Skeletal muscle satellite cell (primary cell): ENCODE measurements at regions not wholly inside any gene's neighbourhood (a gene's known extent, or its start where the extent isn't known, plus 50 kb on each side); places are given as distances from the start of the nearest gene placed in this dataset.
"Not testable (repeated sequence)": the region's sequence is repeated elsewhere in the genome, so short reads cannot be mapped to it uniquely, and the experiment has no call there.

Experiments
- H3K27me3 ChIP-seq: 2 replicates; pipeline ENCODE4 v1.7.0; 2013; ENCODE audit warnings: low read length; ENCODE audit not compliant: control insufficient read depth, insufficient read depth
- H3K36me3 ChIP-seq: 2 replicates; pipeline ENCODE4 v1.7.0; 2013; ENCODE audit warnings: mild to moderate bottlenecking, control low read depth, low read length; ENCODE audit not compliant: insufficient read depth
- H3K4me1 ChIP-seq: 2 replicates; pipeline ENCODE4 v1.7.0; 2013; ENCODE audit warnings: low read length; ENCODE audit not compliant: control insufficient read depth, insufficient read depth
- H3K4me2 ChIP-seq: 2 replicates; pipeline ENCODE4 v1.7.0; 2013; ENCODE audit warnings: mild to moderate bottlenecking, low read length
- H3K4me3 ChIP-seq: 2 replicates; pipeline ENCODE4 v1.7.0; 2013; ENCODE audit warnings: low read length
- H3K9ac ChIP-seq: 2 replicates; pipeline ENCODE4 v1.7.0; 2013; ENCODE audit warnings: mild to moderate bottlenecking, low read depth, low read length, moderate library complexity
- H3K9me3 ChIP-seq: replicated peaks from 2 replicates; pipeline ENCODE4 v1.7.0; 2013; ENCODE audit warnings: mild to moderate bottlenecking, control low read depth, low read length

- H3K9me3 ChIP-seq: peaks cover 5% of the 10 kb centered on the region
- no peaks in the 10 kb centered on the region for H3K36me3 ChIP-seq
- no peak overlapping the region for H3K9ac ChIP-seq
- H3K4me1 ChIP-seq: no peaks in the 10 kb centered on the region
- no peaks in the 10 kb centered on the region for H3K27me3 ChIP-seq
- no peak overlapping the region for H3K4me3 ChIP-seq
- no peak overlapping the region for H3K4me2 ChIP-seq
Measured at GRCh38 chr11:81253244-81253643, 1480.4 kb downstream of the FAM181B start.

GRCh38 chr11:81246941-81247340, 1486.7 kb downstream of the FAM181B start:
- H3K9ac ChIP-seq: no peak overlapping the region
- no peak overlapping the region for H3K4me2 ChIP-seq
- no peak overlapping the region for H3K4me3 ChIP-seq
- no peaks in the 10 kb centered on the region for H3K9me3 ChIP-seq
- no peaks in the 10 kb centered on the region for H3K36me3 ChIP-seq
- H3K4me1 ChIP-seq: no peaks in the 10 kb centered on the region
- no peaks in the 10 kb centered on the region for H3K27me3 ChIP-seq

- H3K36me3 ChIP-seq: no peaks in the 10 kb centered on the region
- no peaks in the 10 kb centered on the region for H3K4me1 ChIP-seq
- H3K27me3 ChIP-seq: no peaks in the 10 kb centered on the region
- no peak overlapping the region for H3K4me2 ChIP-seq
- no peak overlapping the region for H3K9ac ChIP-seq
- no peaks in the 10 kb centered on the region for H3K9me3 ChIP-seq
- no peak overlapping the region for H3K4me3 ChIP-seq
Measured at GRCh38 chr11:81245791-81246190, 1487.9 kb downstream of the FAM181B start.

- no peaks in the 10 kb centered on the region for H3K9me3 ChIP-seq
- H3K4me1 ChIP-seq: no peaks in the 10 kb centered on the region
- H3K36me3 ChIP-seq: no peaks in the 10 kb centered on the region
- H3K27me3 ChIP-seq: no peaks in the 10 kb centered on the region
- no peak overlapping the region for H3K9ac ChIP-seq
- H3K4me2 ChIP-seq: no peak overlapping the region
- no peak overlapping the region for H3K4me3 ChIP-seq
Measured at GRCh38 chr11:81241672-81242275, 1491.9 kb downstream of the FAM181B start.

GRCh38 chr11:81237139-81237538, 1496.5 kb downstream of the FAM181B start:
- Histone ChIP-seq H3K4me1 (no peaks in the 10 kb centered on the region), H3K9me3 (no peaks in the 10 kb centered on the region), H3K4me3 (no peak overlapping the region), H3K9ac (no peak overlapping the region), H3K27me3 (no peaks in the 10 kb centered on the region), H3K4me2 (no peak overlapping the region), H3K36me3 (no peaks in the 10 kb centered on the region)

- H3K4me2 ChIP-seq, H3K4me3 ChIP-seq: not testable (repeated sequence)
Measured at GRCh38 chr11:81227409-81227808, 1506.3 kb downstream of the FAM181B start.

GRCh38 chr11:81224396-81224795, 1509.3 kb downstream of the FAM181B start:
- no peak overlapping the region for H3K4me3 ChIP-seq
- no peak overlapping the region for H3K4me2 ChIP-seq

More at GRCh38 chr11:81227409-81227808, 1506.3 kb downstream of the FAM181B start:
- H3K4me1 ChIP-seq, H3K27me3 ChIP-seq, H3K36me3 ChIP-seq, H3K9ac ChIP-seq, H3K9me3 ChIP-seq: not testable (repeated sequence)

GRCh38 chr11:81222491-81222890, 1511.2 kb downstream of the FAM181B start:
- no peaks in the 10 kb centered on the region for H3K4me1 ChIP-seq
- H3K9me3 ChIP-seq: no peaks in the 10 kb centered on the region
- H3K4me2 ChIP-seq: no peak overlapping the region

More at GRCh38 chr11:81224396-81224795, 1509.3 kb downstream of the FAM181B start:
- H3K4me1 ChIP-seq: no peaks in the 10 kb centered on the region
- no peaks in the 10 kb centered on the region for H3K9me3 ChIP-seq
- no peaks in the 10 kb centered on the region for H3K27me3 ChIP-seq
- no peaks in the 10 kb centered on the region for H3K36me3 ChIP-seq
- no peak overlapping the region for H3K9ac ChIP-seq

GRCh38 chr11:81220146-81220895, 1513.3 kb downstream of the FAM181B start:
- Histone ChIP-seq H3K36me3 (no peaks in the 10 kb centered on the region), H3K4me3 (no peak overlapping the region)

More at GRCh38 chr11:81222491-81222890, 1511.2 kb downstream of the FAM181B start:
- no peak overlapping the region for H3K4me3 ChIP-seq
- H3K36me3 ChIP-seq: no peaks in the 10 kb centered on the region
- H3K27me3 ChIP-seq: no peaks in the 10 kb centered on the region
- H3K9ac ChIP-seq: no peak overlapping the region

GRCh38 chr11:81219661-81220060, 1514.0 kb downstream of the FAM181B start:
- Histone ChIP-seq H3K4me3 (no peak overlapping the region), H3K4me1 (no peaks in the 10 kb centered on the region)

More at GRCh38 chr11:81220146-81220895, 1513.3 kb downstream of the FAM181B start:
- Histone ChIP-seq H3K4me1 (no peaks in the 10 kb centered on the region), H3K9ac (no peak overlapping the region), H3K27me3 (no peaks in the 10 kb centered on the region), H3K4me2 (no peak overlapping the region), H3K9me3 (no peaks in the 10 kb centered on the region)

GRCh38 chr11:81218440-81218839, 1515.2 kb downstream of the FAM181B start:
- Histone ChIP-seq H3K9ac (no peak overlapping the region), H3K4me1 (no peaks in the 10 kb centered on the region), H3K27me3 (no peaks in the 10 kb centered on the region), H3K9me3 (no peaks in the 10 kb centered on the region), H3K4me2 (no peak overlapping the region), H3K4me3 (no peak overlapping the region), H3K36me3 (no peaks in the 10 kb centered on the region)

More at GRCh38 chr11:81219661-81220060, 1514.0 kb downstream of the FAM181B start:
- no peak overlapping the region for H3K9ac ChIP-seq
- H3K27me3 ChIP-seq: no peaks in the 10 kb centered on the region
- H3K4me2 ChIP-seq: no peak overlapping the region
- H3K36me3 ChIP-seq: no peaks in the 10 kb centered on the region
- no peaks in the 10 kb centered on the region for H3K9me3 ChIP-seq

- no peaks in the 10 kb centered on the region for H3K4me1 ChIP-seq
- no peaks in the 10 kb centered on the region for H3K9me3 ChIP-seq
- H3K27me3 ChIP-seq: no peaks in the 10 kb centered on the region
- no peak overlapping the region for H3K4me2 ChIP-seq
- H3K4me3 ChIP-seq: no peak overlapping the region
- H3K36me3 ChIP-seq: no peaks in the 10 kb centered on the region
- no peak overlapping the region for H3K9ac ChIP-seq
Measured at GRCh38 chr11:81211050-81211449, 1522.6 kb downstream of the FAM181B start.
